ENCODE measurements at regions not wholly inside any gene's neighbourhood (a gene's known extent, or its start where the extent isn't known, plus 50 kb on each side); places are given as distances from the start of the nearest gene placed in this dataset.

GRCh38 chr6:48584846-48585245 is 473.8 kb upstream of the PTCHD4 start:
- no peaks in the 10 kb centered on the region for H3K27me3 ChIP-seq (ENCODE audit: control insufficient read depth in 4 of 4, insufficient read depth in 4 of 4, low read length in 3 of 4)
- H3K9me3 ChIP-seq (ENCODE audit: control insufficient read depth in 4 of 4, low read length in 3 of 4) = no peaks in the 10 kb centered on the region

More at GRCh38 chr6:48584846-48585245, 473.8 kb upstream of the PTCHD4 start:
- Histone ChIP-seq H3K4me1 (ENCODE audit: control insufficient read depth in 4 of 4, insufficient read depth in 4 of 4, low read length in 3 of 4) (no peaks in the 10 kb centered on the region), H3K36me3 (ENCODE audit: control insufficient read depth in 4 of 4, insufficient read depth in 3 of 4, low read depth in 1 of 4, low read length in 3 of 4) (no peaks in the 10 kb centered on the region), H3K27ac (ENCODE audit: low read depth in 1 of 2, low read length in 2 of 2) (no peak overlapping the region), H3K4me3 (ENCODE audit: low read depth in 1 of 3, low read length in 3 of 3) (no peak overlapping the region), H3K9ac (ENCODE audit: low read depth in 1 of 2, low read length in 2 of 2) (no peak overlapping the region)
- no peak for DNase-seq (ENCODE audit: low spot score)
- 65% methylated on average over 1 of the region's 1 CpG for WGBS
- no peak for TF ChIP-seq SP1 (IDR thresholded peaks at IDR 0.05)
- TF ChIP-seq YY1 (IDR thresholded peaks at IDR 0.05) = no peak
- no peak for TF ChIP-seq ATF3 (IDR thresholded peaks at IDR 0.05)
- no peak for TF ChIP-seq CTCF (IDR thresholded peaks at IDR 0.05; ENCODE audit: low read depth, low read length, missing input control)
- TF ChIP-seq REST (IDR thresholded peaks at IDR 0.05) = no peak
- TF ChIP-seq RXRA (IDR thresholded peaks at IDR 0.05) = no peak
- no peak for TF ChIP-seq FOXA1 (IDR thresholded peaks at IDR 0.05)
- no peak for TF ChIP-seq FOXA2 (IDR thresholded peaks at IDR 0.05)
- no peak for TF ChIP-seq ZBTB33 (IDR thresholded peaks at IDR 0.05)
- no peak for TF ChIP-seq TAF1 (conservative IDR thresholded peaks at IDR 0.05)
- TF ChIP-seq MAX (IDR thresholded peaks at IDR 0.05) = no peak
- TF ChIP-seq RAD21 (IDR thresholded peaks at IDR 0.05) = no peak

Measured in liver (tissue), 8 donors.